ENCODE measurements at regions not wholly inside any gene's neighbourhood (a gene's known extent, or its start where the extent isn't known, plus 50 kb on each side); places are given as distances from the start of the nearest gene placed in this dataset.

- no peak for DNase-seq (ENCODE audit: extremely low spot score)
- 72% methylated on average over 5 of the region's 5 CpGs for WGBS
- Histone ChIP-seq H3K4me1 (ENCODE audit: insufficient read depth) (no peaks in the 10 kb centered on the region), H3K4me3 (ENCODE audit: low read depth, low read length) (no peak overlapping the region), H3K36me3 (ENCODE audit: insufficient read depth) (no peaks in the 10 kb centered on the region), H3K27ac (ENCODE audit: low read depth) (no peak overlapping the region)
Measured at GRCh38 chr5:166433679-166434078, 1857.8 kb upstream of the WWC1 start.

GRCh38 chr5:166436872-166437271, 1854.6 kb upstream of the WWC1 start:
- H3K36me3 ChIP-seq (ENCODE audit: insufficient read depth) = no peaks in the 10 kb centered on the region
- DNase-seq (ENCODE audit: extremely low spot score) = no peak
- H3K4me3 ChIP-seq (ENCODE audit: low read depth, low read length) = no peak overlapping the region
- H3K4me1 ChIP-seq (ENCODE audit: insufficient read depth) = no peaks in the 10 kb centered on the region
- WGBS = 68% methylated on average over 3 of the region's 3 CpGs
- no peak overlapping the region for H3K27ac ChIP-seq (ENCODE audit: low read depth)

GRCh38 chr5:166486348-166486747, 1805.1 kb upstream of the WWC1 start:
- 95% methylated on average over 3 of the region's 3 CpGs for WGBS
- DNase-seq (ENCODE audit: extremely low spot score) = no peak
- no peak overlapping the region for H3K4me3 ChIP-seq (ENCODE audit: low read depth, low read length)
- H3K4me1 ChIP-seq (ENCODE audit: insufficient read depth) = no peaks in the 10 kb centered on the region
- H3K27ac ChIP-seq (ENCODE audit: low read depth) = no peak overlapping the region
- H3K36me3 ChIP-seq (ENCODE audit: insufficient read depth) = no peaks in the 10 kb centered on the region

- H3K36me3 ChIP-seq (ENCODE audit: insufficient read depth) = no peaks in the 10 kb centered on the region
- 76% methylated on average over 3 of the region's 3 CpGs for WGBS
- no peaks in the 10 kb centered on the region for H3K4me1 ChIP-seq (ENCODE audit: insufficient read depth)
- H3K27ac ChIP-seq (ENCODE audit: low read depth) = no peak overlapping the region
- H3K4me3 ChIP-seq (ENCODE audit: low read depth, low read length) = no peak overlapping the region
- no peak for DNase-seq (ENCODE audit: extremely low spot score)
Measured at GRCh38 chr5:166488560-166488959, 1802.9 kb upstream of the WWC1 start.

- DNase-seq (ENCODE audit: extremely low spot score) = no peak
- Histone ChIP-seq H3K36me3 (ENCODE audit: insufficient read depth) (no peaks in the 10 kb centered on the region), H3K27ac (ENCODE audit: low read depth) (no peak overlapping the region), H3K4me1 (ENCODE audit: insufficient read depth) (no peaks in the 10 kb centered on the region), H3K4me3 (ENCODE audit: low read depth, low read length) (no peak overlapping the region)
- 75% methylated on average over 2 of the region's 2 CpGs for WGBS
Measured at GRCh38 chr5:166493040-166493439, 1798.4 kb upstream of the WWC1 start.

GRCh38 chr5:166493612-166494011, 1797.8 kb upstream of the WWC1 start:
- no peaks in the 10 kb centered on the region for H3K36me3 ChIP-seq (ENCODE audit: insufficient read depth)
- no peak overlapping the region for H3K4me3 ChIP-seq (ENCODE audit: low read depth, low read length)
- no peak for DNase-seq (ENCODE audit: extremely low spot score)
- H3K4me1 ChIP-seq (ENCODE audit: insufficient read depth) = no peaks in the 10 kb centered on the region
- WGBS = 74% methylated on average over 7 of the region's 7 CpGs
- no peak overlapping the region for H3K27ac ChIP-seq (ENCODE audit: low read depth)

- DNase-seq (ENCODE audit: extremely low spot score) = no peak
- H3K27ac ChIP-seq (ENCODE audit: low read depth) = no peak overlapping the region
- 53% methylated on average over 3 of the region's 3 CpGs for WGBS
- no peak overlapping the region for H3K4me3 ChIP-seq (ENCODE audit: low read depth, low read length)
- no peaks in the 10 kb centered on the region for H3K36me3 ChIP-seq (ENCODE audit: insufficient read depth)
- no peaks in the 10 kb centered on the region for H3K4me1 ChIP-seq (ENCODE audit: insufficient read depth)
Measured at GRCh38 chr5:166497496-166498104, 1793.8 kb upstream of the WWC1 start.

- H3K36me3 ChIP-seq (ENCODE audit: insufficient read depth) = no peaks in the 10 kb centered on the region
- no peaks in the 10 kb centered on the region for H3K4me1 ChIP-seq (ENCODE audit: insufficient read depth)
- no peak for DNase-seq (ENCODE audit: extremely low spot score)
- 69% methylated on average over 3 of the region's 3 CpGs for WGBS
- no peak overlapping the region for H3K4me3 ChIP-seq (ENCODE audit: low read depth, low read length)
- no peak overlapping the region for H3K27ac ChIP-seq (ENCODE audit: low read depth)
Measured at GRCh38 chr5:166499447-166500240, 1791.8 kb upstream of the WWC1 start.

GRCh38 chr5:166503506-166503905, 1787.9 kb upstream of the WWC1 start:
- no peak for DNase-seq (ENCODE audit: extremely low spot score)
- 85% methylated on average over 1 of the region's 1 CpG for WGBS
- no peak overlapping the region for H3K4me3 ChIP-seq (ENCODE audit: low read depth, low read length)

GRCh38 chr5:166505067-166505466, 1786.4 kb upstream of the WWC1 start:
- Histone ChIP-seq H3K4me1 (ENCODE audit: insufficient read depth) (no peaks in the 10 kb centered on the region), H3K4me3 (ENCODE audit: low read depth, low read length) (no peak overlapping the region), H3K36me3 (ENCODE audit: insufficient read depth) (no peaks in the 10 kb centered on the region), H3K27ac (ENCODE audit: low read depth) (no peak overlapping the region)
- WGBS = 83% methylated on average over 2 of the region's 2 CpGs
- DNase-seq (ENCODE audit: extremely low spot score) = no peak

More at GRCh38 chr5:166503506-166503905, 1787.9 kb upstream of the WWC1 start:
- Histone ChIP-seq H3K27ac (ENCODE audit: low read depth) (no peak overlapping the region), H3K36me3 (ENCODE audit: insufficient read depth) (no peaks in the 10 kb centered on the region), H3K4me1 (ENCODE audit: insufficient read depth) (no peaks in the 10 kb centered on the region)

GRCh38 chr5:166505544-166505943, 1785.9 kb upstream of the WWC1 start:
- Histone ChIP-seq H3K27ac (ENCODE audit: low read depth) (no peak overlapping the region), H3K4me3 (ENCODE audit: low read depth, low read length) (no peak overlapping the region), H3K4me1 (ENCODE audit: insufficient read depth) (no peaks in the 10 kb centered on the region), H3K36me3 (ENCODE audit: insufficient read depth) (no peaks in the 10 kb centered on the region)
- DNase-seq (ENCODE audit: extremely low spot score) = no peak

GRCh38 chr5:166507810-166508425, 1783.5 kb upstream of the WWC1 start:
- H3K27ac ChIP-seq (ENCODE audit: low read depth) = no peak overlapping the region
- WGBS = 77% methylated on average over 2 of the region's 2 CpGs
- DNase-seq (ENCODE audit: extremely low spot score) = no peak
- no peaks in the 10 kb centered on the region for H3K4me1 ChIP-seq (ENCODE audit: insufficient read depth)
- H3K36me3 ChIP-seq (ENCODE audit: insufficient read depth) = no peaks in the 10 kb centered on the region
- no peak overlapping the region for H3K4me3 ChIP-seq (ENCODE audit: low read depth, low read length)

- Histone ChIP-seq H3K36me3 (ENCODE audit: insufficient read depth) (no peaks in the 10 kb centered on the region), H3K4me3 (ENCODE audit: low read depth, low read length) (no peak overlapping the region), H3K27ac (ENCODE audit: low read depth) (no peak overlapping the region), H3K4me1 (ENCODE audit: insufficient read depth) (no peaks in the 10 kb centered on the region)
- peak; percentile 11 for DNase-seq (ENCODE audit: extremely low spot score)
- 51% methylated on average over 3 of the region's 3 CpGs for WGBS
Measured at GRCh38 chr5:166509085-166509484, 1782.4 kb upstream of the WWC1 start.

- no peak for DNase-seq (ENCODE audit: extremely low spot score)
- WGBS = 73% methylated on average over 5 of the region's 5 CpGs
- Histone ChIP-seq H3K4me1 (ENCODE audit: insufficient read depth) (no peaks in the 10 kb centered on the region), H3K27ac (ENCODE audit: low read depth) (no peak overlapping the region), H3K36me3 (ENCODE audit: insufficient read depth) (no peaks in the 10 kb centered on the region), H3K4me3 (ENCODE audit: low read depth, low read length) (no peak overlapping the region)
Measured at GRCh38 chr5:166517976-166518375, 1773.5 kb upstream of the WWC1 start.
